CD4-positive, alpha-beta T cell (primary cell): ENCODE measurements at regions not wholly inside any gene's neighbourhood (a gene's known extent, or its start where the extent isn't known, plus 50 kb on each side); places are given as distances from the start of the nearest gene placed in this dataset.
"Not testable (repeated sequence)": the region's sequence is repeated elsewhere in the genome, so short reads cannot be mapped to it uniquely, and the experiment has no call there.

Experiments
- ATAC-seq: fragments of 200-7000 bp; cut with Tn5 transposase; one replicate; pipeline ENCODE4 v1.10.0; 2022; ENCODE audit warnings: mild to moderate bottlenecking; ENCODE audit not compliant: poor library complexity
- CTCF ChIA-PET: fragments of 350-600 bp; sonication (Branson Sonifier 250); formaldehyde crosslinking; loops from one replicate; lab custom pipeline; 2021; ENCODE audit warnings: antibody characterized with exemption, inconsistent platforms; lab: Charles Lee
- POLR2A ChIA-PET: fragments of 350-600 bp; sonication (Branson Sonifier 250); formaldehyde crosslinking; loops from one replicate; lab custom pipeline; 2021; ENCODE audit warnings: antibody characterized with exemption, inconsistent platforms; lab: Charles Lee
- DNase-seq, 14 experiments: peaks; one replicate each; pipeline ENCODE4 v3.0.0-alpha.2; 2013 to 2020; ENCODE audit warnings: mixed read lengths in 2 of 14
- H3K27ac ChIP-seq, 2 donors: one replicate each; pipeline versions ENCODE4 v1.5.1 to v1.7.0; 2013; ENCODE audit warnings: low read length in 2 of 2, low read depth in 1 of 2, mild to moderate bottlenecking in 1 of 2
- H3K27me3 ChIP-seq, 2 experiments: 1 replicate in 1 of 2; 2 replicates in 1 of 2; pipeline versions ENCODE4 v1.6.1 to v1.7.0; 2013; ENCODE audit warnings: low read length in 2 of 2, control low read depth in 1 of 2, mild to moderate bottlenecking in 1 of 2, moderate library complexity in 1 of 2; ENCODE audit not compliant: insufficient read depth in 2 of 2, control insufficient read depth in 1 of 2
- H3K36me3 ChIP-seq: one replicate; pipeline ENCODE4 v1.6.1; 2013; ENCODE audit warnings: low read length, control low read depth; ENCODE audit not compliant: insufficient read depth
- H3K4me1 ChIP-seq: one replicate; pipeline ENCODE4 v1.6.1; 2013; ENCODE audit warnings: low read length, control low read depth; ENCODE audit not compliant: insufficient read depth
- H3K4me3 ChIP-seq: one replicate; pipeline ENCODE4 v1.5.1; 2013; ENCODE audit warnings: mild to moderate bottlenecking, low read length, moderate library complexity
- H3K9me3 ChIP-seq, 2 experiments: 1 replicate in 1 of 2; 2 replicates in 1 of 2; pipeline versions ENCODE4 v1.6.1 to v1.7.0; 2013; ENCODE audit warnings: low read length in 2 of 2, mild to moderate bottlenecking in 2 of 2, control low read depth in 1 of 2, moderate library complexity in 1 of 2; ENCODE audit not compliant: control insufficient read depth in 1 of 2, insufficient read depth in 1 of 2
- H3K27ac Mint-ChIP-seq: one replicate; pipeline ENCODE4 v1.8.0; 2020; ENCODE audit warnings: mixed read lengths
- H3K27me3 Mint-ChIP-seq: one replicate; pipeline ENCODE4 v1.8.0; 2021; ENCODE audit warnings: mixed read lengths
- H3K36me3 Mint-ChIP-seq: one replicate; pipeline ENCODE4 v1.8.0; 2021; ENCODE audit warnings: low read depth, mixed read lengths
- H3K4me1 Mint-ChIP-seq: one replicate; pipeline ENCODE4 v1.8.0; 2021; ENCODE audit warnings: low read depth, mixed read lengths
- H3K4me3 Mint-ChIP-seq: one replicate; pipeline ENCODE4 v1.8.0; 2020; ENCODE audit warnings: mild to moderate bottlenecking, mixed read lengths
- H3K9me3 Mint-ChIP-seq: one replicate; pipeline ENCODE4 v1.8.0; 2020; ENCODE audit warnings: mixed read lengths
- intact Hi-C, 2 experiments: fragments of 100-400 bp; cut with DNase I in 1 of 2; cut with micrococcal nuclease in 1 of 2; formaldehyde crosslinking; loops; one replicate each; pipeline versions ENCODE4 v1.15.1 to v1.9.0; 2023 to 2025; cut with DNase I, micrococcal nuclease
- TF ChIP-seq, protein P1 (sequence below): fragments of 200-600 bp; IDR thresholded peaks from one replicate; pipeline ENCODE4 v1.8.0; 2022; ENCODE audit warnings: antibody characterized with exemption, mild to moderate bottlenecking

GRCh38 chr12:126286203-126286602, 1221.0 kb downstream of the AACS start:
- no peaks in the 10 kb centered on the region for H3K9me3 Mint-ChIP-seq

DNA sequence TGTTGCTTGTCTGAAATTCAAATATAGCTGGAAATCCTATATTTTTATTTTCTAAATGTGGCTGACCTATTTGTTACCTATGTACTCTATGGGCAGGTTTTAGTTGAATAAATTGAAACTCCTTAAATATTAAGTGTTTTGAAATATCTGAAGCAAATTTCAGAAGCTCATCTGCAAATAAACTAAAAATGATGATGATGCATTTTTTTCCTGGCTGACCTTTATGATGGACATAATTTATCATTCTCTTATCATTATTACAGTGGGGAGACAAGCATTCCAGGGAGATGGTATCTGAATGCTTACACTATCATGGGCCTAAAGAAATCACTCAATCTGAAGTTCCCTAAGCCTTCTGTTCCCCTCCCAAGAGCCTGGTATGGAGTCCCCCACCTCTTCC, 1225.2 kb downstream of the AACS start:
- Mint-ChIP-seq H3K4me1 (no peaks in the 10 kb centered on the region), H3K27me3 (no peaks in the 10 kb centered on the region), H3K9me3 (peaks cover 5% of the 10 kb centered on the region), H3K4me3 (no peak overlapping the region), H3K36me3 (no peaks in the 10 kb centered on the region), H3K27ac (no peak overlapping the region)
- Histone ChIP-seq H3K27ac (no peak overlapping the region), H3K9me3 (peaks cover 0 to 8% of the 10 kb centered on the region in 2 experiments), H3K27me3 (no peaks in the 10 kb centered on the region), H3K4me1 (no peaks in the 10 kb centered on the region), H3K36me3 (no peaks in the 10 kb centered on the region), H3K4me3 (no peak overlapping the region)
- DNase-seq (no peak), ATAC-seq (no peak)
- ChIA-PET CTCF (interaction anchor here (0.6 kb wide), 1 partner anchor 229 kb away, joined by 3 read pairs; no protein-coding TSS in a partner anchor), POLR2A (no interaction called here)
- intact Hi-C loops, result no loop called here
- TF ChIP-seq, protein P1, sequence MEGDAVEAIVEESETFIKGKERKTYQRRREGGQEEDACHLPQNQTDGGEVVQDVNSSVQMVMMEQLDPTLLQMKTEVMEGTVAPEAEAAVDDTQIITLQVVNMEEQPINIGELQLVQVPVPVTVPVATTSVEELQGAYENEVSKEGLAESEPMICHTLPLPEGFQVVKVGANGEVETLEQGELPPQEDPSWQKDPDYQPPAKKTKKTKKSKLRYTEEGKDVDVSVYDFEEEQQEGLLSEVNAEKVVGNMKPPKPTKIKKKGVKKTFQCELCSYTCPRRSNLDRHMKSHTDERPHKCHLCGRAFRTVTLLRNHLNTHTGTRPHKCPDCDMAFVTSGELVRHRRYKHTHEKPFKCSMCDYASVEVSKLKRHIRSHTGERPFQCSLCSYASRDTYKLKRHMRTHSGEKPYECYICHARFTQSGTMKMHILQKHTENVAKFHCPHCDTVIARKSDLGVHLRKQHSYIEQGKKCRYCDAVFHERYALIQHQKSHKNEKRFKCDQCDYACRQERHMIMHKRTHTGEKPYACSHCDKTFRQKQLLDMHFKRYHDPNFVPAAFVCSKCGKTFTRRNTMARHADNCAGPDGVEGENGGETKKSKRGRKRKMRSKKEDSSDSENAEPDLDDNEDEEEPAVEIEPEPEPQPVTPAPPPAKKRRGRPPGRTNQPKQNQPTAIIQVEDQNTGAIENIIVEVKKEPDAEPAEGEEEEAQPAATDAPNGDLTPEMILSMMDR, result no peak

More at GRCh38 chr12:126286203-126286602, 1221.0 kb downstream of the AACS start:
- POLR2A ChIA-PET, result no interaction called here
- H3K4me1 Mint-ChIP-seq, result no peaks in the 10 kb centered on the region
- intact Hi-C loops, result no loop called here
- Histone ChIP-seq H3K4me3 (no peak overlapping the region), H3K36me3 (no peaks in the 10 kb centered on the region), H3K4me1 (no peaks in the 10 kb centered on the region), H3K27me3 (no peaks in the 10 kb centered on the region), H3K9me3 (no peaks in the 10 kb centered on the region), H3K27ac (no peak overlapping the region)
- no peak for DNase-seq
- no peak for ATAC-seq
- H3K27ac Mint-ChIP-seq, result no peak overlapping the region
- no peaks in the 10 kb centered on the region for H3K36me3 Mint-ChIP-seq
- TF ChIP-seq, protein P1, result no peak
- no peak overlapping the region for H3K4me3 Mint-ChIP-seq
- CTCF ChIA-PET, result no interaction called here
- H3K27me3 Mint-ChIP-seq, result no peaks in the 10 kb centered on the region

- H3K9me3 ChIP-seq, H3K27me3 Mint-ChIP-seq, DNase-seq, H3K27me3 ChIP-seq, H3K36me3 ChIP-seq, ATAC-seq, H3K36me3 Mint-ChIP-seq, H3K27ac Mint-ChIP-seq, H3K27ac ChIP-seq, H3K4me3 Mint-ChIP-seq, POLR2A ChIA-PET, H3K4me3 ChIP-seq, CTCF ChIA-PET, intact Hi-C loops, H3K4me1 Mint-ChIP-seq, H3K4me1 ChIP-seq, H3K9me3 Mint-ChIP-seq: not testable (repeated sequence)
Measured at GRCh38 chr12:126291987-126292386, 1226.8 kb downstream of the AACS start.

- Histone ChIP-seq H3K27me3 (no peaks in the 10 kb centered on the region), H3K4me1 (no peaks in the 10 kb centered on the region), H3K27ac (no peak overlapping the region), H3K4me3 (no peak overlapping the region), H3K36me3 (no peaks in the 10 kb centered on the region), H3K9me3 (peaks cover 0 to 8% of the 10 kb centered on the region in 2 experiments)
- POLR2A ChIA-PET, result no interaction called here
- Mint-ChIP-seq H3K36me3 (no peaks in the 10 kb centered on the region), H3K9me3 (peaks cover 10% of the 10 kb centered on the region), H3K27ac (no peak overlapping the region), H3K4me3 (no peak overlapping the region), H3K27me3 (no peaks in the 10 kb centered on the region), H3K4me1 (no peaks in the 10 kb centered on the region)
- no peak for ATAC-seq
- no peak for DNase-seq
- TF ChIP-seq, protein P1, result no peak
- CTCF ChIA-PET, result interaction anchor here (1.9 kb wide), 1 partner anchor 10 kb away, joined by 4 read pairs; no protein-coding TSS in a partner anchor
- intact Hi-C loops, result no loop called here
Measured at GRCh38 chr12:126295652-126296051, 1230.4 kb downstream of the AACS start.
